ENCODE measurements at regions not wholly inside any gene's neighbourhood (a gene's known extent, or its start where the extent isn't known, plus 50 kb on each side); places are given as distances from the start of the nearest gene placed in this dataset.

- no peaks in the 10 kb centered on the region for H3K4me1 Mint-ChIP-seq
- H3K36me3 Mint-ChIP-seq, result no peaks in the 10 kb centered on the region
- no peak overlapping the region for H3K4me3 Mint-ChIP-seq
- Histone ChIP-seq H3K4me3 (ENCODE audit: low read depth, low read length) (no peak overlapping the region), H3K27me3 (ENCODE audit: control insufficient read depth, insufficient read depth, low read length) (no peaks in the 10 kb centered on the region), H3K36me3 (ENCODE audit: control insufficient read depth, insufficient read depth, low read length) (no peaks in the 10 kb centered on the region), H3K4me1 (ENCODE audit: control insufficient read depth, insufficient read depth, low read length, poor library complexity, severe bottlenecking) (no peaks in the 10 kb centered on the region), H3K27ac (ENCODE audit: insufficient read depth, low read length, poor library complexity, severe bottlenecking) (no peak overlapping the region), H3K9me3 (ENCODE audit: control insufficient read depth in 2 of 2, low read length in 2 of 2) (no peaks in the 10 kb centered on the region)
- H3K27me3 Mint-ChIP-seq, result no peaks in the 10 kb centered on the region
- H3K9me3 Mint-ChIP-seq, result peaks cover 0 to 2% (median 0%) of the 10 kb centered on the region in 7 donors
- ATAC-seq (ENCODE audit: low read depth in 2 of 2) (no peak), DNase-seq (no peak)
- H3K27ac Mint-ChIP-seq, result no peak overlapping the region
Observed at GRCh38 chr4:120636120-120636630, 286.4 kb downstream of the PRDM5 start.

DNA sequence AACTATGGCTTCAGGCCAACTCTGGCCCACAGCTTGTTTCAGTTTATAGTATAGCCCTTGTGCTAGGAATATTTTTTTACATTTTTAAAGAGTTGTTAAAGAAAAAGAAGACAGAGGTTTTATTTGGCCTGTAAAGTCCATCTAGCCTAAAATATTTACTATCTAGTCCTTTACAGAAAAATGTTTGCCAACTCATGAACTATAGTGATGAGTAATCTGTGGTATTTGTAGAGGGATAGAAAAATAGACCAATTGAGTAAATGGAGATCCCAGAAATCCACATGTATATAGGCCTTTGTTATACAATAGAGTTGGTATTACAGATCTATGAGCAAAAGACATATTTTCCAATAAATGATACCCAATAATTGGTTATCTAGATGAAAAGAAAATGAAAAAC, 288.7 kb downstream of the PRDM5 start:
- Mint-ChIP-seq H3K36me3 (no peaks in the 10 kb centered on the region), H3K4me3 (no peak overlapping the region), H3K27ac (no peak overlapping the region), H3K4me1 (no peaks in the 10 kb centered on the region), H3K27me3 (no peaks in the 10 kb centered on the region), H3K9me3 (peaks cover 0 to 2% (median 0%) of the 10 kb centered on the region in 7 donors)
- H3K27ac ChIP-seq (ENCODE audit: insufficient read depth, low read length, poor library complexity, severe bottlenecking), result no peak overlapping the region
- no peak for DNase-seq
- no peaks in the 10 kb centered on the region for H3K4me1 ChIP-seq (ENCODE audit: control insufficient read depth, insufficient read depth, low read length, poor library complexity, severe bottlenecking)
- no peak for ATAC-seq (ENCODE audit: low read depth in 2 of 2)
- H3K36me3 ChIP-seq (ENCODE audit: control insufficient read depth, insufficient read depth, low read length), result no peaks in the 10 kb centered on the region
- no peaks in the 10 kb centered on the region for H3K27me3 ChIP-seq (ENCODE audit: control insufficient read depth, insufficient read depth, low read length)
- no peaks in the 10 kb centered on the region for H3K9me3 ChIP-seq (ENCODE audit: control insufficient read depth in 2 of 2, low read length in 2 of 2)
- no peak overlapping the region for H3K4me3 ChIP-seq (ENCODE audit: low read depth, low read length)

DNA sequence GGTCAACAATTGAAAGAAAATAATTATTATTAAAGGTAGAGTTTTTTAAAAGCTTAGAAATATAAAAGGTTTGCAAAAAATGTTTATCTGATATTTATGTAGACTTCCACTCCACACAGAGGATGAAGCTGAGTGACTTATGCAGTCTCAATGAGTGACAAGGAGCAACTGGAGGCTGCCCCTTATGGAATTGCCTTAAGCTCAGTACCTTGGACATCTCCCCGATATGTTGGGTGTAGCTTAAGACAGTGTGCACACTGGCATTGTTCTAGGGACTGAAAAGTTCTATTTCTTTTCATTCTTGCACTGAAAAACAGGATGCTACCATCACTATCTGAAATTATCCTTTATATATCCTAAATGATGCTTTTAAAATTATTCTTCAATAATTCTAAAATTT, 292.1 kb downstream of the PRDM5 start:
- no peaks in the 10 kb centered on the region for H3K27me3 Mint-ChIP-seq
- no peak overlapping the region for H3K27ac Mint-ChIP-seq
- H3K9me3 ChIP-seq (ENCODE audit: control insufficient read depth in 2 of 2, low read length in 2 of 2), result no peaks in the 10 kb centered on the region
- DNase-seq (no peak), ATAC-seq (ENCODE audit: low read depth in 2 of 2) (no peak)
- H3K36me3 ChIP-seq (ENCODE audit: control insufficient read depth, insufficient read depth, low read length), result no peaks in the 10 kb centered on the region
- no peak overlapping the region for H3K4me3 Mint-ChIP-seq
- H3K4me1 ChIP-seq (ENCODE audit: control insufficient read depth, insufficient read depth, low read length, poor library complexity, severe bottlenecking), result no peaks in the 10 kb centered on the region
- H3K27me3 ChIP-seq (ENCODE audit: control insufficient read depth, insufficient read depth, low read length), result no peaks in the 10 kb centered on the region
- H3K4me3 ChIP-seq (ENCODE audit: low read depth, low read length), result no peak overlapping the region
- H3K9me3 Mint-ChIP-seq, result peaks cover 0 to 5% (median 0%) of the 10 kb centered on the region in 7 donors
- no peak overlapping the region for H3K27ac ChIP-seq (ENCODE audit: insufficient read depth, low read length, poor library complexity, severe bottlenecking)
- no peaks in the 10 kb centered on the region for H3K36me3 Mint-ChIP-seq
- H3K4me1 Mint-ChIP-seq, result no peaks in the 10 kb centered on the region

GRCh38 chr4:120629546-120630108, 292.9 kb downstream of the PRDM5 start:
- H3K27ac Mint-ChIP-seq, result no peak overlapping the region
- H3K27me3 ChIP-seq (ENCODE audit: control insufficient read depth, insufficient read depth, low read length), result no peaks in the 10 kb centered on the region
- DNase-seq (no peak), ATAC-seq (ENCODE audit: low read depth in 2 of 2) (no peak)
- H3K27me3 Mint-ChIP-seq, result no peaks in the 10 kb centered on the region
- no peaks in the 10 kb centered on the region for H3K4me1 Mint-ChIP-seq
- H3K9me3 Mint-ChIP-seq, result peaks cover 0 to 5% (median 0%) of the 10 kb centered on the region in 7 donors
- H3K36me3 ChIP-seq (ENCODE audit: control insufficient read depth, insufficient read depth, low read length), result no peaks in the 10 kb centered on the region
- H3K27ac ChIP-seq (ENCODE audit: insufficient read depth, low read length, poor library complexity, severe bottlenecking), result no peak overlapping the region
- H3K4me3 Mint-ChIP-seq, result no peak overlapping the region
- H3K4me3 ChIP-seq (ENCODE audit: low read depth, low read length), result no peak overlapping the region
- no peaks in the 10 kb centered on the region for H3K4me1 ChIP-seq (ENCODE audit: control insufficient read depth, insufficient read depth, low read length, poor library complexity, severe bottlenecking)
- H3K36me3 Mint-ChIP-seq, result no peaks in the 10 kb centered on the region
- no peaks in the 10 kb centered on the region for H3K9me3 ChIP-seq (ENCODE audit: control insufficient read depth in 2 of 2, low read length in 2 of 2)

DNA sequence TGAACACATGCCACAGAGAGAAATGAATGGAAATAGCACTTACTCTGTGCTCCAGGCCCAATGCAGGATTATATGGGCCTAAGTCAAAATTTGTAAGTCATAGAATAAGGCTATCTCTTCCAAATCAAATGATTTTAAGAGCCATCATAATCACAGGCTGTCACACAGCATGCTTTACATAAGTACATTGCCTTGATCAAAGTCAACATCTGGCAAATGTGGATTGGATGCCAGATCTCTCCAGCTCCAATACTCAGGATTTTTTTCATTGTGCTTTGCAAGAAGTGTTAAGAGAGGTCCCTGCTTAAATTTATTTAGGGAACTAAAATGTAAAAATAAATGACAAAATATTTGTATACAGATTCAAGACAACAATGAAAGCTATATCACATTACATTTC, 299.9 kb downstream of the PRDM5 start:
- H3K9me3 ChIP-seq (ENCODE audit: control insufficient read depth in 2 of 2, low read length in 2 of 2), result no peaks in the 10 kb centered on the region
- no peaks in the 10 kb centered on the region for H3K4me1 ChIP-seq (ENCODE audit: control insufficient read depth, insufficient read depth, low read length, poor library complexity, severe bottlenecking)
- Mint-ChIP-seq H3K27me3 (no peaks in the 10 kb centered on the region), H3K9me3 (peaks cover 0 to 3% (median 0%) of the 10 kb centered on the region in 7 donors), H3K27ac (no peak overlapping the region), H3K36me3 (no peaks in the 10 kb centered on the region), H3K4me3 (no peak overlapping the region), H3K4me1 (no peaks in the 10 kb centered on the region)
- no peaks in the 10 kb centered on the region for H3K36me3 ChIP-seq (ENCODE audit: control insufficient read depth, insufficient read depth, low read length)
- no peak overlapping the region for H3K27ac ChIP-seq (ENCODE audit: insufficient read depth, low read length, poor library complexity, severe bottlenecking)
- ATAC-seq (ENCODE audit: low read depth in 2 of 2), result no peak
- no peak overlapping the region for H3K4me3 ChIP-seq (ENCODE audit: low read depth, low read length)
- DNase-seq, result no peak
- no peaks in the 10 kb centered on the region for H3K27me3 ChIP-seq (ENCODE audit: control insufficient read depth, insufficient read depth, low read length)

- no peaks in the 10 kb centered on the region for H3K27me3 ChIP-seq (ENCODE audit: control insufficient read depth, insufficient read depth, low read length)
- no peak overlapping the region for H3K4me3 Mint-ChIP-seq
- no peak for ATAC-seq (ENCODE audit: low read depth in 2 of 2)
Observed at GRCh38 chr4:120617171-120617570, 305.4 kb downstream of the PRDM5 start.

GRCh38 chr4:120616041-120616440, 306.5 kb downstream of the PRDM5 start:
- no peaks in the 10 kb centered on the region for H3K36me3 ChIP-seq (ENCODE audit: control insufficient read depth, insufficient read depth, low read length)
- no peak overlapping the region for H3K27ac ChIP-seq (ENCODE audit: insufficient read depth, low read length, poor library complexity, severe bottlenecking)
- no peaks in the 10 kb centered on the region for H3K4me1 ChIP-seq (ENCODE audit: control insufficient read depth, insufficient read depth, low read length, poor library complexity, severe bottlenecking)
- no peak for DNase-seq
- peaks cover 0 to 5% (median 0%) of the 10 kb centered on the region in 7 donors for H3K9me3 Mint-ChIP-seq
- H3K9me3 ChIP-seq (ENCODE audit: control insufficient read depth in 2 of 2, low read length in 2 of 2), result no peaks in the 10 kb centered on the region
- H3K4me3 Mint-ChIP-seq, result no peak overlapping the region
- no peak overlapping the region for H3K4me3 ChIP-seq (ENCODE audit: low read depth, low read length)
- no peak overlapping the region for H3K27ac Mint-ChIP-seq
- no peaks in the 10 kb centered on the region for H3K4me1 Mint-ChIP-seq
- H3K27me3 Mint-ChIP-seq, result no peaks in the 10 kb centered on the region
- ATAC-seq (ENCODE audit: low read depth in 2 of 2), result no peak
- no peaks in the 10 kb centered on the region for H3K36me3 Mint-ChIP-seq
- H3K27me3 ChIP-seq (ENCODE audit: control insufficient read depth, insufficient read depth, low read length), result no peaks in the 10 kb centered on the region

More at GRCh38 chr4:120617171-120617570, 305.4 kb downstream of the PRDM5 start:
- Mint-ChIP-seq H3K9me3 (peaks cover 0 to 5% (median 0%) of the 10 kb centered on the region in 7 donors), H3K27ac (no peak overlapping the region), H3K27me3 (no peaks in the 10 kb centered on the region), H3K36me3 (no peaks in the 10 kb centered on the region), H3K4me1 (no peaks in the 10 kb centered on the region)
- DNase-seq, result no peak
- H3K27ac ChIP-seq (ENCODE audit: insufficient read depth, low read length, poor library complexity, severe bottlenecking), result no peak overlapping the region
- no peaks in the 10 kb centered on the region for H3K4me1 ChIP-seq (ENCODE audit: control insufficient read depth, insufficient read depth, low read length, poor library complexity, severe bottlenecking)
- no peaks in the 10 kb centered on the region for H3K9me3 ChIP-seq (ENCODE audit: control insufficient read depth in 2 of 2, low read length in 2 of 2)
- no peaks in the 10 kb centered on the region for H3K36me3 ChIP-seq (ENCODE audit: control insufficient read depth, insufficient read depth, low read length)
- no peak overlapping the region for H3K4me3 ChIP-seq (ENCODE audit: low read depth, low read length)

GRCh38 chr4:120613778-120614177, 308.7 kb downstream of the PRDM5 start:
- Histone ChIP-seq H3K4me1 (ENCODE audit: control insufficient read depth, insufficient read depth, low read length, poor library complexity, severe bottlenecking) (no peaks in the 10 kb centered on the region), H3K27ac (ENCODE audit: insufficient read depth, low read length, poor library complexity, severe bottlenecking) (no peak overlapping the region), H3K4me3 (ENCODE audit: low read depth, low read length) (no peak overlapping the region), H3K36me3 (ENCODE audit: control insufficient read depth, insufficient read depth, low read length) (no peaks in the 10 kb centered on the region), H3K27me3 (ENCODE audit: control insufficient read depth, insufficient read depth, low read length) (no peaks in the 10 kb centered on the region), H3K9me3 (ENCODE audit: control insufficient read depth in 2 of 2, low read length in 2 of 2) (no peaks in the 10 kb centered on the region)
- DNase-seq (no peak), ATAC-seq (ENCODE audit: low read depth in 2 of 2) (no peak)
- Mint-ChIP-seq H3K36me3 (no peaks in the 10 kb centered on the region), H3K4me3 (no peak overlapping the region), H3K9me3 (peaks cover 0 to 2% (median 0%) of the 10 kb centered on the region in 7 donors), H3K27me3 (no peaks in the 10 kb centered on the region), H3K27ac (no peak overlapping the region), H3K4me1 (no peaks in the 10 kb centered on the region)

Measured in CD4-positive, CD25-positive, alpha-beta regulatory T cell (primary cell).